ENCODE measurements at regions not wholly inside any gene's neighbourhood (a gene's known extent, or its start where the extent isn't known, plus 50 kb on each side); places are given as distances from the start of the nearest gene placed in this dataset.
"Not testable (repeated sequence)": the region's sequence is repeated elsewhere in the genome, so short reads cannot be mapped to it uniquely, and the experiment has no call there.

- no peak for DNase-seq (ENCODE audit: low spot score)
Observed at GRCh38 chr1:47594627-47595026, 156.8 kb downstream of the FOXD2 start.

- DNase-seq (ENCODE audit: low spot score): no peak
Observed at GRCh38 chr1:47596328-47596727, 158.5 kb downstream of the FOXD2 start.

GRCh38 chr1:47598357-47598756 lies 160.5 kb downstream of the FOXD2 start:
- no peak for DNase-seq (ENCODE audit: low spot score)

GRCh38 chr1:47599777-47600176 lies 161.9 kb downstream of the FOXD2 start:
- DNase-seq (ENCODE audit: low spot score): no peak

GRCh38 chr1:47602491-47602890 lies 164.6 kb downstream of the FOXD2 start:
- not testable (repeated sequence) for DNase-seq (ENCODE audit: low spot score)

GRCh38 chr1:47604869-47605268 lies 167.0 kb downstream of the FOXD2 start:
- not testable (repeated sequence) for DNase-seq (ENCODE audit: low spot score)

GRCh38 chr1:47608296-47608875 lies 170.5 kb downstream of the FOXD2 start:
- DNase-seq (ENCODE audit: low spot score): no peak

- no peak for DNase-seq (ENCODE audit: low spot score)
Observed at GRCh38 chr1:47611992-47612391, 174.1 kb downstream of the FOXD2 start.

- no peak for DNase-seq (ENCODE audit: low spot score)
Observed at GRCh38 chr1:47612819-47613218, 175.0 kb downstream of the FOXD2 start.

- DNase-seq (ENCODE audit: low spot score): peak; percentile 38
Observed at GRCh38 chr1:47616036-47616435, 178.2 kb downstream of the FOXD2 start.

- DNase-seq (ENCODE audit: low spot score): no peak
Observed at GRCh38 chr1:47616906-47617305, 179.1 kb downstream of the FOXD2 start.

- DNase-seq (ENCODE audit: low spot score): peak; percentile 37
Observed at GRCh38 chr1:47617381-47618221, 179.8 kb downstream of the FOXD2 start.

- peak; percentile 23 for DNase-seq (ENCODE audit: low spot score)
Observed at GRCh38 chr1:47618222-47618720, 180.4 kb downstream of the FOXD2 start.

- peak; percentile 8 for DNase-seq (ENCODE audit: low spot score)
Observed at GRCh38 chr1:47618830-47619229, 181.0 kb downstream of the FOXD2 start.

- no peak for DNase-seq (ENCODE audit: low spot score)
Observed at GRCh38 chr1:47621483-47621882, 183.6 kb downstream of the FOXD2 start.

GRCh38 chr1:47621977-47622376 lies 184.1 kb downstream of the FOXD2 start:
- no peak for DNase-seq (ENCODE audit: low spot score)

- DNase-seq (ENCODE audit: low spot score): no peak
Observed at GRCh38 chr1:47622776-47623556, 185.1 kb downstream of the FOXD2 start.

- DNase-seq (ENCODE audit: low spot score): no peak
Observed at GRCh38 chr1:47623557-47623940, 185.7 kb downstream of the FOXD2 start.

GRCh38 chr1:47624531-47624930 lies 186.7 kb downstream of the FOXD2 start:
- DNase-seq (ENCODE audit: low spot score): no peak

GRCh38 chr1:47627016-47627415 lies 189.2 kb downstream of the FOXD2 start:
- peak; percentile 46 for DNase-seq (ENCODE audit: low spot score)

GRCh38 chr1:47627471-47628370 lies 189.9 kb downstream of the FOXD2 start:
- DNase-seq (ENCODE audit: low spot score): peak; percentile 40

GRCh38 chr1:47629201-47629600 lies 191.4 kb downstream of the FOXD2 start:
- no peak for DNase-seq (ENCODE audit: low spot score)

Measured in left forelimb (tissue), 1 donor.